Liver (tissue), 8 donors: ENCODE measurements at regions not wholly inside any gene's neighbourhood (a gene's known extent, or its start where the extent isn't known, plus 50 kb on each side); places are given as distances from the start of the nearest gene placed in this dataset.

Source experiments
- DNase-seq: peaks from one replicate; pipeline ENCODE4 v3.0.0-alpha.2; 2017; ENCODE audit warnings: low spot score
- H3K27ac ChIP-seq, 2 donors: one replicate each; pipeline ENCODE4 v1.7.0; 2013; ENCODE audit warnings: inconsistent platforms in 2 of 2, low read length in 2 of 2, control low read depth in 1 of 2, low read depth in 1 of 2, mild to moderate bottlenecking in 1 of 2
- H3K27me3 ChIP-seq, 4 donors: one replicate each; pipeline versions ENCODE4 v1.6.1 to v1.7.0; 2013; ENCODE audit warnings: low read length in 3 of 4, inconsistent platforms in 1 of 4, mild to moderate bottlenecking in 1 of 4, moderate library complexity in 1 of 4; ENCODE audit not compliant: control insufficient read depth in 4 of 4, insufficient read depth in 4 of 4
- H3K36me3 ChIP-seq, 4 donors: one replicate each; pipeline versions ENCODE4 v1.6.1 to v1.7.0; 2013; ENCODE audit warnings: low read length in 3 of 4, mild to moderate bottlenecking in 3 of 4, low read depth in 1 of 4, moderate library complexity in 1 of 4; ENCODE audit not compliant: control insufficient read depth in 4 of 4, insufficient read depth in 3 of 4
- H3K4me1 ChIP-seq, 4 donors: one replicate each; pipeline versions ENCODE4 v1.6.1 to v1.7.0; 2013; ENCODE audit warnings: low read length in 3 of 4, mild to moderate bottlenecking in 3 of 4, moderate library complexity in 1 of 4; ENCODE audit not compliant: control insufficient read depth in 4 of 4, insufficient read depth in 4 of 4
- H3K4me3 ChIP-seq, 3 donors: one replicate each; pipeline versions ENCODE4 v1.6.1 to v1.7.0; 2013; ENCODE audit warnings: low read length in 3 of 3, control low read depth in 1 of 3, low read depth in 1 of 3, mild to moderate bottlenecking in 1 of 3
- H3K9ac ChIP-seq, 2 donors: one replicate each; pipeline ENCODE4 v1.7.0; 2013; ENCODE audit warnings: low read length in 2 of 2, mild to moderate bottlenecking in 2 of 2, moderate library complexity in 2 of 2, control low read depth in 1 of 2, low read depth in 1 of 2
- H3K9me3 ChIP-seq, 4 donors: one replicate each; pipeline versions ENCODE4 v1.6.1 to v1.7.0; 2013; ENCODE audit warnings: low read length in 3 of 4; ENCODE audit not compliant: control insufficient read depth in 4 of 4
- ATF3 ChIP-seq: IDR thresholded peaks from 2 replicates; pipeline ENCODE4 v1.6.1; 2016; ENCODE audit warnings: antibody characterized with exemption
- CTCF ChIP-seq: fragments of 150-350 bp; IDR thresholded peaks from 2 replicates; pipeline ENCODE4 v1.5.1; 2017; ENCODE audit warnings: improper control_type of control experiment, low read depth, low read length; ENCODE audit not compliant: missing input control
- EGR1 ChIP-seq, 2 donors: IDR thresholded peaks; 2 replicates each; pipeline ENCODE4 v1.6.1; 2016 to 2018; ENCODE audit warnings: antibody characterized with exemption in 2 of 2, low read depth in 2 of 2
- FOXA1 ChIP-seq: IDR thresholded peaks from 2 replicates; pipeline ENCODE4 v1.6.1; 2016; ENCODE audit warnings: antibody characterized with exemption
- FOXA2 ChIP-seq: IDR thresholded peaks from 2 replicates; pipeline ENCODE4 v1.6.1; 2016; ENCODE audit warnings: antibody characterized with exemption
- GABPA ChIP-seq, 2 donors: IDR thresholded peaks in 1 of 2; conservative IDR thresholded peaks in 1 of 2; 2 replicates each; pipeline ENCODE4 v1.6.1; 2016; ENCODE audit warnings: antibody characterized with exemption in 2 of 2, mild to moderate bottlenecking in 1 of 2, moderate library complexity in 1 of 2
- HNF4A ChIP-seq, 2 donors: conservative IDR thresholded peaks; 2 replicates each; pipeline ENCODE4 v1.6.1; 2016; ENCODE audit warnings: antibody characterized with exemption in 2 of 2, mild to moderate bottlenecking in 2 of 2
- HNF4G ChIP-seq: IDR thresholded peaks from 2 replicates; pipeline ENCODE4 v1.6.1; 2016; ENCODE audit warnings: antibody characterized with exemption
- JUND ChIP-seq, 2 donors: IDR thresholded peaks; 2 replicates each; pipeline ENCODE4 v1.6.1; 2016; ENCODE audit warnings: antibody characterized with exemption in 2 of 2
- MAX ChIP-seq: IDR thresholded peaks from 2 replicates; pipeline ENCODE4 v1.6.1; 2016; ENCODE audit warnings: antibody characterized with exemption
- NR2F2 ChIP-seq: IDR thresholded peaks from 2 replicates; pipeline ENCODE4 v1.6.1; 2016; ENCODE audit warnings: antibody characterized with exemption
- RAD21 ChIP-seq, 2 donors: IDR thresholded peaks; 2 replicates each; pipeline ENCODE4 v1.6.1; 2016; ENCODE audit warnings: antibody characterized with exemption in 2 of 2, mild to moderate bottlenecking in 2 of 2
- REST ChIP-seq: IDR thresholded peaks from 2 replicates; pipeline ENCODE4 v1.6.1; 2016; ENCODE audit warnings: antibody characterized with exemption, mild to moderate bottlenecking
- RXRA ChIP-seq, 2 donors: IDR thresholded peaks; 2 replicates each; pipeline ENCODE4 v1.6.1; 2017 to 2018; ENCODE audit warnings: antibody characterized with exemption in 2 of 2, mild to moderate bottlenecking in 1 of 2
- SP1 ChIP-seq: IDR thresholded peaks from 2 replicates; pipeline ENCODE4 v1.6.1; 2018; ENCODE audit warnings: antibody characterized with exemption, mild to moderate bottlenecking
- TAF1 ChIP-seq: conservative IDR thresholded peaks from 2 replicates; pipeline ENCODE4 v1.6.1; 2016; ENCODE audit warnings: antibody characterized with exemption, mild to moderate bottlenecking
- YY1 ChIP-seq: IDR thresholded peaks from 2 replicates; pipeline ENCODE4 v1.6.1; 2016; ENCODE audit warnings: antibody characterized with exemption, mild to moderate bottlenecking
- ZBTB33 ChIP-seq: IDR thresholded peaks from 2 replicates; pipeline ENCODE4 v1.6.1; 2016; ENCODE audit warnings: antibody characterized with exemption
- WGBS: extraction: QIAGEN DNeasy Blood & Tissue Kit; methylation state at CpG from one replicate; pipeline ENCODE4 v1.1.7; 2013; 5-methylcytosine and 5-hydroxymethylcytosine counted together
- donor health status: healthy.
- donor health status: healthy.
- donor health status: healthy.
- donor health status: healthy.
- donor health status: healthy.

- no peaks in the 10 kb centered on the region for H3K9me3 ChIP-seq
- TF ChIP-seq FOXA1 (no peak), RAD21 (IDR thresholded peaks at IDR 0.05) (no peak)
- H3K27ac ChIP-seq: no peak overlapping the region
- no peaks in the 10 kb centered on the region for H3K4me1 ChIP-seq
- no peaks in the 10 kb centered on the region for H3K27me3 ChIP-seq
- no peak overlapping the region for H3K4me3 ChIP-seq
- H3K36me3 ChIP-seq: no peaks in the 10 kb centered on the region
- no peak for DNase-seq
- no peak overlapping the region for H3K9ac ChIP-seq
- 82% methylated on average over 5 of the region's 5 CpGs for WGBS
These were observed 100.0 kb downstream of the MTERF1 start for GRCh38 chr7:91780521-91780920.

GRCh38 chr7:91784469-91784868, 96.0 kb downstream of the MTERF1 start:
- no peak overlapping the region for H3K9ac ChIP-seq
- TF ChIP-seq JUND (IDR thresholded peaks at IDR 0.05) (no peak), GABPA (IDR thresholded peaks at IDR 0.05 in 1 of 2, conservative IDR thresholded peaks at IDR 0.05 in 1 of 2) (no peak), MAX (no peak), ZBTB33 (no peak), NR2F2 (no peak), FOXA2 (no peak), SP1 (no peak), EGR1 (IDR thresholded peaks at IDR 0.05; ENCODE audit: low read depth in 2 of 2) (no peak), CTCF (peak; percentile 32), RXRA (IDR thresholded peaks at IDR 0.05) (no peak), YY1 (no peak), HNF4G (no peak), REST (no peak), ATF3 (no peak), TAF1 (no peak), HNF4A (conservative IDR thresholded peaks at IDR 0.05) (no peak), RAD21 (IDR thresholded peaks at IDR 0.05) (peak; percentile 75 to 82)
- no peaks in the 10 kb centered on the region for H3K4me1 ChIP-seq
- no peak overlapping the region for H3K4me3 ChIP-seq
- no peak overlapping the region for H3K27ac ChIP-seq
- H3K9me3 ChIP-seq: no peaks in the 10 kb centered on the region
- H3K27me3 ChIP-seq: no peaks in the 10 kb centered on the region
- WGBS: 46% methylated on average over 3 of the region's 3 CpGs
- H3K36me3 ChIP-seq: no peaks in the 10 kb centered on the region
- no peak for DNase-seq
